B cell (primary cell): ENCODE measurements at regions not wholly inside any gene's neighbourhood (a gene's known extent, or its start where the extent isn't known, plus 50 kb on each side); places are given as distances from the start of the nearest gene placed in this dataset.

Source experiments
- CTCF ChIP-seq: fragments of 200-600 bp; IDR thresholded peaks from one replicate; pipeline ENCODE4 v1.8.0; 2022; ENCODE audit warnings: antibody characterized with exemption, mild to moderate bottlenecking
- EZH2 ChIP-seq: IDR thresholded peaks from 2 replicates; pipeline ENCODE4 v1.6.1; 2012; ENCODE audit warnings: borderline replicate concordance, low read depth, mild to moderate bottlenecking, moderate library complexity, low read length; ENCODE audit not compliant: insufficient read depth, poor library complexity, severe bottlenecking

GRCh38 chr16:74140557-74140956 lies 156.1 kb upstream of the PSMD7 start:
- TF ChIP-seq CTCF, result no peak
- no peak for TF ChIP-seq EZH2
